OCI-M1 (cell line): ENCODE measurements at regions not wholly inside any gene's neighbourhood (a gene's known extent, or its start where the extent isn't known, plus 50 kb on each side); places are given as distances from the start of the nearest gene placed in this dataset.

Experiments used
- DNase-seq: peaks from one replicate; lab custom pipeline; 2025; lab: John Stamatoyannopoulos, UW

DNA sequence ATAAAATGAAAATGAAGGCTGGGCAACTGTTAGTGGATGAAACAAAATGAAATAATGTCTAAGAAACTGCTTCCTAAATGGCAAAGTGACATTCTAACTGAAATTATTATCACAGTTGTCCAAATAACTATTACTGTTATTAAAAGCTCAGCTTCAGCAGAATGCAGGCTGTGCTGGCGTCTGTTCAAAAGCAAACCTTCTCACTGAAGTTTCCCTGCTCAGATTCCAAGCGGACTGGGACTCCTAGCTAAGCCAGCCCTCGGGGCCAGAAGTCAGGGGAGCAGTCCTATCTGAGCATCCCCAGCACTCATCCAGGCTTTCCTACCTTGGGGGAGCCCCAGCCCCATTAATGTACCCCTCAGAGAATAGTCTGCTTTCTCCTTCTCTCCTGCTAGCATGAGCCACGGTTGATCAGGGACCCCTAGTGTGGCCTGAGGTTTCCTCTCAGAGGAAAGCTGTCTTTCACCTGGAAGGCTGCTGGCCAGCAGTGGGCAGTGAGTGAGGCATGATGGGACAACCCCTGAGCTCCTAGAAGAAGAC, 1167.3 kb downstream of the TBC1D22A start:
- no peak for DNase-seq

DNA sequence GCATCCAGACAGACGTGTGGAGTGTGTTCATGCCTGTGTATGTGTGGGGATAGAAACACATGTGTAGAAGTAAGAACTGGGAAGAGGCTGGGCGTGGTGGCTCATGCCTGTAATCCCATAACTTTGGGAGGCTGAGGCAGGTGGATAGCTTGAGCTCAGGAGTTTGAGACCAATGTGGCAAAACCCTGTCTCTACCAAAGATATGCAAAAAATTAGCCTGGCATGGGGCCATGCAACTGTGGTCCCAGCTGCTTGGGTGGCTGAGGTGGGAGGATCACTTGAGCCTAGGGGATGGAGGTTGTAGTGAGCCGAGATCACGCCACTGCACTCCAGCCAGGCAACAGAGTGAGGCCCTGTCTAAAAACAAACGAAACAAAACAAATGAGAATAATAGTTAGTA, 1166.6 kb downstream of the TBC1D22A start:
- DNase-seq, result no peak

DNA sequence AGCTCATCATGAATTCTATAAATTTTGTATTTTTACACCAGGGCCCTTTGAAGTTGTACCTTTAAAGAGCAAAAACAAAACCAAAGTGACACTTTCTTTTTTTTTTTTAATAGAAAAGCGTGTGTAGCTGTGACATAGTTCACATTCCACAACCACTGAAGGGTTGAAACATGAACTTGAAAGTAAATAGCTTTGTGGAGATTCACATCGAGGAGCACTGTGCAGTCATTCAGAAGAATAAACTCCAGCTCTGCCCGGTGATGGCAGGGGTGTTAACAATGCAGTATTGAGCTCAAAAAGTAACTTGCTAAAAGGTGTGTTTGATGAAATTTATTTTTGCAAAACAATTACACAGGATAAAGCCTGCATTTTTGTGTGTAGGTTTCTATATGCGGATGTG, 1166.2 kb downstream of the TBC1D22A start:
- DNase-seq, result no peak

DNA sequence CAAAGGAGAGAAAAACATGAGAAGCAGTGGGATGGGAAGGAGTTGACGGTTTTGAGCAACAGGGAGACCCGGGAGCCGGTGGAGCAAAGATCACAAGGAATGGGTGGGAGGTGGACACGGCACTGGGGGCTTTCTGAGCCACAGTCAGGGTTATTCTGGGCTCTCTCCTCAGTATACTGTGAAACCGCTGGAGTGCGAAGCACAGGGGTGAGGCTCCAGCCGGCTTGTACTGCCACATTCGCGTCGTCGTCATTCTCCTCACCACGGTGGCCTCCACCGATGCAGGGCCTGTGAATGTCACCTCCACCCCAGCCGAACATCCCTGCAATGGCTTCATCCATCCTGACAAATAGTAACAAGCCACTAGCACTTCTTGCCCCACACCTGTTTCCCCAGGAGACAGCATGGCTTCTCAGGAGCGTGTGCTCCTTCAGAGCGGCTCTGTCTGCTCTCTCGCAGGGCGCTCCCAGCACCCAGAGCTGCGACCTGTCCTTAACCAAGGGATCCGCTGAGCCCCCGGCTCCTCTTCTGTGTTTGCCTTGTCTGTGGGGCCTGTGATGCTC, 1165.3 kb downstream of the TBC1D22A start:
- no peak for DNase-seq

DNA sequence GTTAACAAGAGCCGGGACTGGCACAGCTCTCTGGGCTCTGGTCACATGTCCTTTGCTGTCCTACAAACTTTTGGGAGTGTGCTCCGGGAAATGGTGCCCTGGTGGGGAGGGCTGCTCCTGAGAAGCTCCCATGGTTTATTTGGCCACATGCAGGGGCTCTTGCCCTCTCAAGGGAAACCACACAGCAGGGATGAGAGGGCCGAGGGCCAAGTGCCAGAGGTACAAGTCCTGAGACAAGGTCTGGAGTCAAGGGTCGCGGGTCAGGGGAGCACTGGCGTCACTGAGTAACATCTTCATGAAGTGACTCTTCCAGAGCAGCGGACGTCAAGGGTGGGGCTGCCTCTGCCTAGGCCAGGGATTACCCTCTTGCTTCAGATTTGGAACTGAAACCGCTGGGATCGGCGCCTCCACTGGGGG, 1160.6 kb downstream of the TBC1D22A start:
- DNase-seq, result no peak

DNA sequence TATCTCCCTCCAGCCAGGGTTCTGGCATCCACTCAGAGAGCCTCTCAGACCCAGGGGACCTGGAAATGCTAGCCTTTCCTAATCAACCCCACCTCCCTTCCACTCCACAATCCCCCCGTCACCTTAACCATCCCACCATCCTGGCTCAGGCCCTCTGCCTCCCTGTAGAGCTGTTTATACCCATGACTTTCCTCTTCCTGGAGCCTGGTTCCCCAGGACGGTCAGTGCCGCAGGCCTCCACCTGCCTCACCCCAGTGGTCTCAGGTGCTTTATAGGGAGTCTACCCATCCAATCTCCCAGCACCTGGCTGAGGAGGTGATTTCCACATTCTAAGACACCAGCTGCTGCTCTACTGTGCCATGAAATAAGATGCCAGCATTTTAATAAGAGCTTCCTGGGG, 1159.5 kb downstream of the TBC1D22A start:
- DNase-seq, result no peak

DNA sequence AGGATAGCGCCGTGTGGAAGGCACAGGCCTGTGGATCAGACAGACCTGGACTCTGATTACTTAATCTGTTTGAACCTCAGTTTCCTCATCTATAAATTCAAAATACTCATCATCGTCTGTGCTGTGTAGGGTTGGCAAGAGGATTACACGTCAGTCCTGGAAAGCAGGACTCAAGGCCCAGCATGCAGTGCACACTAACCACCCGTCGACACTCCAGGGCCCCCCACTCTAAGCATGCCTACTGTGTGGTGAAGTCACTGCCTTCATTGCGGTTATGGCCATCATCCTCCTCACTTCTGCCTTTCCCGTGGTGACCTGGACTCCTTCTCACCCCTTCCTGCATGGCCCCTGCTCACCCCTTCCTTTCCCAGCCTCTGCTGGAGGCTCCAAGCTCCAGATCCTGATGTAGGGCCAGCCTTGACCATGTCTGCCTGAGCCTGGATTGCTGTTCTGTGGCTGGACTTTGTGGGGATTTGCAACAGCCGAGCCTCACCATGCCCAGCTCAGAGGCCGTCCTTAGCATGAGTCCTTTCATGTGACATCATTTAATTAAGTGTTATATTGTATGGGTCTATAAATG, 1158.0 kb downstream of the TBC1D22A start:
- no peak for DNase-seq

DNA sequence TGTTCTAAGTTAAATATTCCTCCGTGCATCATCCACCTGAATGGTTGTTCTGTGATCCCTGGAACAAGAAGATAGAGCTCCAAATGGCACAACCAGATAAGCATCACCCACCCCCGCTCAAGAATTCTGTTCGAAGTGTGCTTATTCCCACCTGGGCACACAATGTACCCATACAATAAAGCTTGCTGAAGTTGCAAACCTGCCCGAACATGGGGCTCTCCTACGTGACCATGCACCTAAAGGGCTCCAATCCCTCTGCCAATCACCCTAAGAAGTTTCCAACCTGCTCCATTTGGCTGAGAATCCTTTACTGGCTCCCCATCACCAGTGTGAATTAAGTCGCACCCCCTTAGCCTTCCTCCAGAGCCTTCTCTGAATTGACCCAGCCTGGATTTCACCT, 1157.4 kb downstream of the TBC1D22A start:
- no peak for DNase-seq

DNA sequence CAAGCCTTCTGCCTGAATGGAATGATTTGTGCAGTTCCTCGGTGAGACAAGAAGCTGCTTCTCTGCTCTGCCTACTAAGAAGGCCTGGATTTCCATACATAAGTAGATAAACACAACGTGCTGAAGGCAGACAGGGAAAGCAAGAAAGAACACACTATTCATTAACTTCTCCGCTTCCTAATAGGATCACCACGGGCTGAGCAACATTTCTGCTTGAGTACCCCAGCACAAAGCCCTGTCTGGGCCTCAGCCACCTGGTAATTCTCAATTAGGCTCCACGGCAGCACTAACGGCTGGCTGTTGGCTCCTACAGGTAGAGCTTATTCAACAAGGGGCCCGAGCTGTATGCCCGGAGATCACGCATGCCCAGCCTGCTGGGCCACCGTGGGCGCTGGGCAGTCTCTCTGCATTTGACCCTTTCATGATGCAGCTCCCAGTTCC, 1156.6 kb downstream of the TBC1D22A start:
- DNase-seq, result no peak

DNA sequence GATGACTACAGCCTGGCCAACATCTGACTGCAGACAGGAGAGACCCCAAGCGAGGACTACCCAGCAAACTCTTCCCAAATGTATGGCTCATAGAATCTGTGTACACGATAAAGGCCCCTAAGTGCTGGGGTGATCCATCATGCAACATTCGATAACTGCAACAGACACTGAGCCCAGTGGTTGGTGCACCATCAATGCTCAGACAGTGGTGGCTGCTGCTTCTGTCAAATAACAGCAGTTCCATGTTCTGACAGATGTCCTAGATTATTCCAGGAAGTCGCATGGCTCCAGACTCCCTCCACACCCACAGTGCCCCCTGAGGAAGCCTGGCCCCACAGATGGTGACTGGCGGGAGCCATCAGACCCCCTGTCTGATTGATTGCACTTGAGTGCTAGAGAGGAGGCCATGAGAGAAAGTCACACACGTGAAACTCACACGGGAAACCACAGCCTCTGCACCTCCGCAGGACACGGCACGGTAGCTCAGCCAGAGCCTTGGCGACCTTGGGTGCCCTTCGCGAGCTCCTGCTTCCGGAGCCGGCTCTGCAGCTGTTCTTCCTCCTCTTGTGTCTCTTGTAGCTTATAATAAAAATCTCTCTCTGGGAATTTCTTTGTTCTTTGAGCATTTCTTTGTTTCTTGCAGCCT, 1155.9 kb downstream of the TBC1D22A start:
- DNase-seq, result no peak

DNA sequence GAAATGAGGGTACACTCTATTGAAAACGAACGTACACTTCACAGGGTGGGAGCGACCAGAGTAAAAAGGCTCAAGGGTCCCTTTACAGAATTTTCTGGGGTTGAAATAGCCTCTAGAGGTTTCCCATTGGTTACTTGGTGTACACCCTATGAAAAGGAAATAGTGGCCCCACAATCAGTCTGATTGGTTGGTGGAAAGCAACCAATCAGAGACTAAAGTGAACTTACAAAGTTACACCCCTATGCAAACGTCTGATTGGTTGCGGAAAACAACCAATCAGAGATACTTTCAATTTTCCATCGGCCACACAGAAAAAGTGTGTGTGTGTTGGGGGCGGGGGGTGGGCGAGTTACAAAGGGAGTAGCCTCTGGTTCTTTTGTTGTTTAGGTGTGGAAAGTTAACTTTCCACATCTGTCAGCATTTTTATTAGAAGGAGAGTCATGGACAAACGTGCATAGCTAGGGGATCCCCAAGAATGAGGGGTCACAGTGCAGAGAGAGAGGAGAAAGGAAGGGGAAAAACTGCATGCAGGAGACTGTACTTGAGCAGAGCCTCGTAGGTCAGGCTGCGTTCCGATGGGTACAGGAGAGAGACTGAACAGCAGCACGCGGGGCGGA, 1152.1 kb downstream of the TBC1D22A start:
- no peak for DNase-seq

DNA sequence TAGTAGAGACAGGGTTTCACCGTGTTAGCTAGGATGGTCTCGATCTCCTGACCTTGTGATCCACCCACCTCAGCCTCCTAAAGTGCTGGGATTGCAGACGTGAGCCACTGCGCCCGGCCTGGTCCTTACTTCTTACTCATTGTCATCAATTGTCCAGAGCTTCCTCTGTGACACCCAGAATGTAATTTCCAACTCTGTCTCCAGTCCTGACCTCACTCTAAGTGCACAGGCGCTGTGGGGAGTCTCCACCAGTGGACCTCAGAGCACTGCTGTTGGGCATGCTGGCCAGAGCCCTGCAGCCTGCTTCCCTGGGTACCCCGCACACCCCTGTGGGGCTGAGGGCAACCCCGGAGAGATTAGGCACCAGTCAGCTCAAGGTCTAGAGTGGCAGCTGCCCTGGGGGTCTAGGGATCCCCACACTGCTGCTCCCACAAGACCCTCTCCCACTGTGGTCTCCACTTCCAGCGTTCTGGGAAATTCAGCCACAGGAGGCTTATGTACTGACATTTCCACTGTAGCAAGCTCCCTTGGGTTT, 1140.3 kb downstream of the TBC1D22A start:
- no peak for DNase-seq

DNA sequence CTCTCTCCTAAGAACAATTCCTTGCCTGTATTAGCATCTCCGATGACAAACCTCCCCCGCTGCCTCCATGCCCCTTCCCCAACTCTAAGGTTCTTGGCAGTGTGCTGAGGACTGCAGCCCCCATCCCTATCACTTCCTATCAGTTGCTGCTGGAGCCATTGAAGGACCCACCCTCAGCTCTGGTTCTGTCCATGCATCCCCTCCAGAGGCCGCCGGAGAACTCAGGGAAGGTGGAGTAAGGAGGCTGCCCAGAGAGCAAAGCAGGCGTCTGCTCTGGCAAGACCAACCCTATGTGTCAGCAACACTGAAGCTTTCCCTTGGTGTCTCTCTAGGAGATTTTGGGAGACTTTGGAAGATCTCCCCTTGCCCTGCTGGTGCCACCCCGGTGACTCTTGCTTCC, 1139.5 kb downstream of the TBC1D22A start:
- DNase-seq, result no peak

DNA sequence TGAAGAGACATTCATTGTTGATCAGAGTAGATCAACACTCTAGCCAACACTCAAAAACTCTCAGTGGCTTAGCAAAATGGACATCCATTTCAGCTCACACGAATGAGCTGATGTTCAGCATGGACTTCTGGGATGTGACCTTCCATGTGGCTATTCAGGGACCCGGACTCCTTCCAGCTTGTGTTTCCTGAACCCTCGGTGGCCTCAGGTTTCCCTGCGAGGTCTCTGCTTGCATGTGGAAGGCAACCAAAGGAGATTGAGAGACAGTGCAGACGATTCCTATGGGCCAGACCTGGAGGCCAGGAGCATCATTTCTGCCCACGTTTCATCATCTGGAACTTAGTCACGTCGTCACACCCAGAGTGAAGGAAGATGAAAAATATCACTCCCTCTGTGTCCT, 1137.4 kb downstream of the TBC1D22A start:
- no peak for DNase-seq

DNA sequence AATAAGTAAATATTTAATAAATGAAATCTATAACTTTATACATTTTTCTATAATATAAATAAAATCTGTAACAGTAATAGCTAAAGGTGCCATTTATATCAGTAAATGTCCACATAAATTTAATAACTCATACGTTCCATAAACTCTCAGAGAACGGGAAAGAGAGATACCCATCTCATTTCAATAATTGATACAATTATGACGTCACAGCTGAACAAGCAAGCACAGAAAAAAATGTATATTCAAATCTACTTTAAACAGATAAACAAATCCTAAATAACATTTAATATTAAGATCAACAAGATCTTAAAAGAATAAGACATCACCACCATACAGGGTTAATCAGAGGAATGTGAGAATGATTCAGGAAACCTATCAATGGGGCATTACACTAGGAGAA, 1136.5 kb downstream of the TBC1D22A start:
- no peak for DNase-seq

DNA sequence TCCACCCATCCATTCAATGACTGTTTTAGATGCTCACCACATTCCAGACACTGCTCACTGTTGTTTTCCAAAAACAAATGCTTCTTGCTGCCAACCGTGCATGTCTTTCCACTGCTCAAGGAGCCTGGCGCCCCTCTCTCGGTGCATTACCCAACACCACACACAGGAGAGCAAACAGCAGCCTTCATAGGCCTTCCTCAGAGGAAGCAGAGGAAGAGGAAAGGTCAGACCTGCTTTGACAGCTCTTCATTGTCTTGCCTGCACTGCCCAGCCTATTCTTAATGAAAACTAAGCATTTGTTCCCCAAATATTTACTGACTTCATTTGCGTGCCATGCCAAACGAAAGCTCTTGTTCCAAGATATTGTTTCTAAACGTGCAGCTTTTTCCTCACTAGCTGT, 1129.2 kb downstream of the TBC1D22A start:
- no peak for DNase-seq

DNA sequence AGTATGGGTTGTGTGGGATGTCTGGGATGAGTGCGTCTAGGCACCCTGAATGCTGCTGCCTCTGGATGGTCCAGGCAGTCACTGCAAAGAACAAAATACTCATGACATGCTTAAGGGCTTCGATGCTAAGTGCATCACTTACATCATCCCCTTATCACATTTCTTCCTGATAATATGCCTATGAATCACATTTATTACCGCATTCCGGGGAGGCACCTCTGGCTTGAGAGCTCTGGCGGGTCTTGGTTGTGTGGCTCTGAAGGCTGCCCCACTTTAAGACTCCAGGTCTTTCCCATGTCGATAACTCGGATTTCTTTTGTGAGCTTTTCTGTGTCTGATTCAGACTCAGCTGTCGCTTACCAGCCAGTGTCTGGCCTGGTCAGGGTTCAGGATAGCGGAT, 1126.4 kb downstream of the TBC1D22A start:
- DNase-seq, result no peak

DNA sequence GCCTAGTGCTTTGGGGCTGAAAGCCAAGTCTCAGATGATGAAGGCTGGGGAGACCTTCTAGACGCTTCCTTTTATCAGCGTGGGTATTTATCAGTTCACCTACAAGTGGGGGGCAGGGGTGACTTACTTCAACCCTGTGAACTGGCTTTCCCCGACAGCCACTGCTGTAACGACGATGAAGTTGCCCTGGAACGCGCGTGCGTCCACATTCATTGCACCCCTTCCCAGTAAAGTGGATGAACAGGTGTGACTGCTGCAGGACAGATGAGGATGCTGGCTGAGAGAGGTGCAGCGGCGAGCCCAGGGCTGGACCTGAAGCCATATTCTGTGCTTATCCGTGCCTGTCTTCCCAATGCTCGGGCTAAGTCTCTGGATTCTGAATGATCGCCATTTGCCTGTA, 1122.3 kb downstream of the TBC1D22A start:
- DNase-seq, result no peak

DNA sequence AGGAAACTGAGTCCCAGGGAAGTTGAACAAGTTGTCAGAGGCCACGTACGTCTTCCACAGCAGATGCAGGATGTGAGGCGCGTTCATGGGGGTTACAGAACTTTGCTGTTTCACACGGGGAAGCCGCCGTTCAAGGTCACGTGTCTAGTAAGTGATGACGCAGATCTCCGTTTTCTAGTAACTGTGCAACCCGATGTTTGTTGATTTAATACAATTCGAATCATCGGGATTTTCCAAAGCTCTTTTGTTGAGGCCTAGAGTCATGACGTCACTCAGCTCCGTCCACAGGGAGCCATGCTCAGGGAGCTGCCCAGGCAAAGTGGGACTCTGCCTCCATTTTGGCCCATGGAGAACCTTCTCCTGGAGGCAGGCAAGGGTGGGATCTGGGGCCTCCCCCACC, 1121.8 kb downstream of the TBC1D22A start:
- no peak for DNase-seq

DNA sequence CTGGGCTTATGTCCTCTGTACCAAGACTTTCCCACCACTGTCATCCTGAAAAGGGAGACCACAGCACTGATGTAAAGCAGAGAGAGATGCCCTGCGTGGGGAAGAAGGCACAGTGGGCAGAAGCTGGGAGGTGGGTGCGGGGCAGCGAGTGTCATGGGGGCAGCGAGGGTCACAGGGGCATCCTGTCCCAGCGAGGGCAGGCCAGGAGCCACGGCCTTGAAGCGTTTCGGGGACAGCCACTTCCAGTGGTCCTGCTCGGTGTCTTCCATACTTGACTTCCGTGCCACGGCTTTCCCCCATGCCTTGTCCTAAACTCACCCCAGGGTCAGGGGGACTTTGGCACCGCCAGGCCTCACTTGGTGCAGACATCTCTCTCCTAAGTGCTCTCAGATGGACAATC, 1121.3 kb downstream of the TBC1D22A start:
- DNase-seq, result no peak

DNA sequence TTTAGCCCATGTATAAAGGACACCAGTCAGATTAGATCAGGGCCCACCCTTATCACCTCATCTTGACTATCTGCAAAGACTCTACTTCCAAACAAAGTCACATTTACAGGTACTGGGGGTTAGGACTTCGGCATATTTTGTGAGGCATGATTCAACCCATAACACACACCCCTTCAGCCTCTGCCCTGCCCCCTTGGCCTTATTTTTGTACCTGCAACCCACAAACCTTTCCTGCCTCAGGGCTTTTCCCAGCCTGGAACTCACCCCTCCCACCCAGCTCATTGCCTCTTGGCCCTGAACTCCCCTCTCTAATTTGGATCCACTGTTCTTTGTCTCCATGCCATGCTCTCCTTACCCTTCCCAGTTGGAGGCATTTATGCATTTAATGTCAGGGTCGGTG, 1116.9 kb downstream of the TBC1D22A start:
- DNase-seq, result no peak

DNA sequence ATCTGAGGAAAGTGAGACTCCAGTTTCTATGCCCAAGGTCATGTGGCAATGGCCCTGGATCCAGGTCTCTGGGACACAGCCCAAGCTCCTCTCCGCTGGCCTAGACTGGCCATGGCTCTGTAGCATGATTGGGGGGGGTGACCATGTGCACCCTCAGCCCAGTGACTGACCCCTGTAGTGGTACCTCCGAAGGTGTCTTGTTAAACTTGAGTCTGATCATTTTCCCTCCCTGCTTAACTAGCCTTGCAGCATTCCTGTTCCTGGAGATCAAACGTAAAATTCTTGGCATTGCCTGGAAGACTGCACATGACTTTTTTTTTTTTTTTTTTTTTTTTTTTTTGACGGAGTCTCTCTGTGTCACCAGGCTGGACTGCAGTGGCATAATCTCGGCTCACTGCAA, 1116.0 kb downstream of the TBC1D22A start:
- no peak for DNase-seq
